GOT3 (cell line): ENCODE measurements at regions not wholly inside any gene's neighbourhood (a gene's known extent, or its start where the extent isn't known, plus 50 kb on each side); places are given as distances from the start of the nearest gene placed in this dataset.

Experiments
- DNase-seq: peaks from one replicate; lab custom pipeline; 2025; ENCODE audit warnings: mixed read lengths; lab: John Stamatoyannopoulos, UW

- DNase-seq: no peak
Observed at GRCh38 chr6:14254505-14254904, 136.9 kb downstream of the CD83 start.

GRCh38 chr6:14255916-14256315, 138.3 kb downstream of the CD83 start:
- DNase-seq: no peak

DNA sequence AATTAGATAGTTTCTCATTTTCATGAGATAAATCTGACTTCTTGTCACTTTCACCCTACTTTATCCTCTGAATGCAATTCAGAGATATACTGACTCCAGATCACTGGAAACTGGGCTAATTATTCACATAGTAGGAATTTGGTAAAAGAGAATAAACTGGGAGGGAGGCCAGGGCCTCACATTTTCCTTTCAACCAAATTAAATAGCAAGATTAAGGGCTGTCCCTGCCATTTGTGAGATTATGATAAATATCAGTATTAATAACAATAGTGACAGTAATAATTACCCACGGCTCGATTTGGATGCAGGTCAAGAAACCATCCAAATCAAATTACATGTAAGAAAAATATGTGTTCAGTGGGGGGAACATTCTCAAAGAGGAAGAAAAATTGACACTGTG, 140.5 kb downstream of the CD83 start:
- no peak for DNase-seq

- no peak for DNase-seq
Observed at GRCh38 chr6:14258695-14259593, 141.4 kb downstream of the CD83 start.

DNA sequence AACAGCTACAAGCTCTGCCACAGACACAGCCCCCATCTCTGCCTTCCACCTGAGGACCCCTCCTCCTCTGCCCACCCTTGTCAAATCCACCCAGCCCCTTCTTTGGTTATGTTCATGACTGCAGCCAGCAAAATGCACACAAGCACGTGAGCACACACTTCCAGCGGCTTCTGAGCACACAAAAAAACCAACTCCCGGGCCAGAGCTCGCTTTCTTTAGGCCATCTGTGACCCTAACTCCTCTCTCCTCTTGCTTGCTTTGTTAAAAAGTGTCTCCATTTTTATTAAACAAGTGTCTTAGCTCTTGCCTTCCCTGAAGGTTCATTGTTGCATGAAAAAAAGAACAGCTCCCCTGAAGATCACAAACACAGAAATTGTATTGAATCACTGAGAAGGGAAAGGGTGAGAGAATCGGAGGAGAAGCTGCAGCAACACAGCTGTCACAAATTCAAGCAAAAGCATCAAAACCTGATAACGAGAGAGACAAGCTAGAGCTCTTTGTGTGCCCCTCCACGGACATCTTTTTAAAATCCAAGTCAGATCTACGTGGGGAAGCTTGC, 142.1 kb downstream of the CD83 start:
- no peak for DNase-seq

GRCh38 chr6:14260839-14261238, 143.3 kb downstream of the CD83 start:
- DNase-seq: no peak

- DNase-seq: no peak
Observed at GRCh38 chr6:14263881-14264424, 146.4 kb downstream of the CD83 start.

GRCh38 chr6:14265049-14266021, 147.8 kb downstream of the CD83 start:
- DNase-seq: no peak

GRCh38 chr6:14266266-14266665, 148.7 kb downstream of the CD83 start:
- DNase-seq: no peak

- no peak for DNase-seq
Observed at GRCh38 chr6:14267885-14268660, 150.5 kb downstream of the CD83 start.

DNA sequence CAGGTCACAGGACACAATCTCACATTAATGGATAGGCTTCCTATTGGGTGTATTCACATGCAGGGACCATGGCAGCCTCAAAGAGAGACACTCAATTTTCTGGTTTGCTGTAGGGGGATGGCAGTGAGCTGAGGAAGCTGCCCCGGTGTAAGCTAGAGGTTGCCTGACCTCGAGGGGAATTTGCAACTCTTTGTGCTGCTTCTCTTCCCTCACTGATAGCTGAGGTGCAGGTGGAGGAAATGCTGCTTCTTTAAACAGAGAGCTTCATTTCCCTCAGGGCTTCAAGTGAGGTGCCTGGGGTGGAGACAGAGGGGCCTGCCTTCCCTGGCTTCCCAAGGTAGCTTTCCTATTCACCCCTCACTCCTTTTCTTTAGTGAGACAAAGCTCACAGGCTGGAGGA, 151.9 kb downstream of the CD83 start:
- no peak for DNase-seq

DNA sequence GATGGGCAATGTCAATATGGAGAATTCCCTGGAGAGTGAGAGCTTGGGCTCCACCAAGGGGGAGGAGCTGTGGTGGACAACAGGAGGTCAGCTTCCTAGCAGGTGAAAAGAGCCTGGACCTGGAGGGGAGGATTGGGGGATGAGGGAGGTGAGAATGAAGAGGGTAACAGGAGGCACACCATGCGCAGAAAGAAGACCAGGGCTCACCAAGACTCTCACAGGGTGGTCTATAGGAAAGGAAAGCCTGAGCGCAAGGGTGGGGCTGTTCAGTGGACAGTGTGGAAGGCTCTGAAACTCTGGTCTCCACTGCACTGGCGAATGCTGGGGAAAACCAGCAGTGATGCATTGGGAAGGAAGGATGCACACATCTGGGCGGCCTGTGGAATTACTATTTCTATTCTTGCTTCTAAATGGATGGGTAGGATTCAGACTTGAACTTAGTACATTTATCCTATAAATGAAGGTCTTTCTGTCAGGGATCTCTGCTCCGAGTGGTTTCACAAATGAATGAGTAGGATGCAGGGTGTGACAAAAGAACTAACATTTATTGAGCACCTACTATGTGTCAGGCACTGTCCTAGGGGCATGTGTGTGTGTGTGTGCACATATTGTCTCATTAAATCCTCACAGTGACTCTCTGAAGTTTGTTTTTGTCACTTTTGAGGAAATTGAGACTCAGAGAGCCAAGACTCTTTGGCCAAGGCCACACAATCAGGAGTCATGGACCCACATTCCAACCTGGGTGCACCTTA, 152.7 kb downstream of the CD83 start:
- DNase-seq: no peak

- no peak for DNase-seq
Observed at GRCh38 chr6:14270925-14271788, 153.6 kb downstream of the CD83 start.

DNA sequence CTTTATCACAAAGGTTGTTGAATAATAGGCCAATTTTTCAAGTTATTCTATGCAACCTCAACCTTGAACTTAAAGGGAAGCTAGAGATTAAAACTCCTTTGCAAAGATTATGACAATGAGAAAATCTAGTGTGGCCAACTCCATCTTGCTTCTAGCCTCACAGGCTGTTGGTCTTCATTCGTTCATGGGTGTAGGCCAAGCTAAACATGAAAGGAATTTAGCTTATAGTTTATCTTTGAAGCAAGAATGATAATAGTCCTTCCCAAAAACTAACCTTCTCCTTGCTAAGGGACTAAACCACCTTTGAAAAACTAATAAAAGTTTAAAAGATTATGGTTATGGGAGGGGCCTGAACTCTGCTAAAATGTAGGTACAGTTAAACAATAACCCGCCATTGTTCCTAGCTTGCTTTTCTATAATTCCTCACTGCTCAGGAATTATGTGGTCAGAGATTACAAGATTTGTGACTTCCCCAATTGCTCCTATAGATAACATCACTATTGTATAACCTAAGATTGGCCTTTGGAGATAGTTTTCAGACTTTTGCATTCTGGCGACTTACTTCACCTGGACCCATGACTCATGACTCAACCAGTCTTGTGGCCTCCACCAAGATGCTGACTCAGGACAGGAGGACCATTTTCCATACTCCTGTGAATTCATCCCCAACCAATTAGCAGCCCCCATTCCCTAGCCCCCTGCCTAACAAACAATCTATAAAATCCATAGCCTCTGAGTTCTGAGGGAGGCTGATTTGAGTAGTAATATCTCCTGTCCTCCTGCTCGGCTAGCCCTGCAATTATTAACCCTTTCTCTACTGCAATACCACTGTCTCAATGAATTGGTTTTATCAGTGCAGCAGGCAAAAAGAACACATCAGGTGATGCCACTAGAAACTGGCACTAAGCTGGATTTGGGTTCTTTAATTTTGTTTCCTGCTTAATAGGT, 154.5 kb downstream of the CD83 start:
- no peak for DNase-seq

GRCh38 chr6:14272737-14273085, 155.1 kb downstream of the CD83 start:
- no peak for DNase-seq

- no peak for DNase-seq
Observed at GRCh38 chr6:14273191-14273590, 155.6 kb downstream of the CD83 start.

DNA sequence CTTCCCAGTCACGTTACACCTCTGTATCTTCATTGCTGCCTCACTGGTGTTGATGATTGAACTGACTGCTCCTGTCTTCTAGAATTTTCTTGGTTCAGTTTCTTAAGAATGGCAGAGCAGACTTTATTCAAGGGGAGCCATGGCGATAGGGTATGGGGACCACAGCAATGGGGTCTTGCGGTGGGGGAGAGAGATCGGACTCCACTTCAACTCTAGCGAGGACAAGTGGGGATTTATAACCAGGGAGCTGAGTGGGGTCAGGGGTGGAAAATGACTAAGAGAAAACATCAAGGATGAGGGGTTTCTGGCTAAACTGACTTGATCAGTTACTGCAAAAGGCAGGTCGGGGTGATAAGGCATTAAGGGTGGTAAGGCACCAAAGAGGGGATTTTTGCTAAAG, 156.4 kb downstream of the CD83 start:
- no peak for DNase-seq
